Gastrocnemius medialis (tissue), 4 donors: ENCODE measurements at regions not wholly inside any gene's neighbourhood (a gene's known extent, or its start where the extent isn't known, plus 50 kb on each side); places are given as distances from the start of the nearest gene placed in this dataset.

ENCODE experiments used
- ATAC-seq, 2 donors: fragments of 150-250 bp; one replicate each; pipeline ENCODE4 v1.9.1; 2016
- DNase-seq, 2 donors: peaks; one replicate each; pipeline ENCODE4 v3.0.0-alpha.2; 2019
- H3K27ac ChIP-seq, 4 donors: fragments of 200-600 bp; sonication (generic); 1 replicate in 1 of 4; 2 replicates in 3 of 4; pipeline ENCODE4 v1.5.1; 2016 to 2018; ENCODE audit warnings: mild to moderate bottlenecking in 2 of 4, moderate library complexity in 1 of 4
- H3K27me3 ChIP-seq, 3 donors: fragments of 200-600 bp; sonication (generic) in 2 of 3; 1 replicate in 1 of 3; 2 replicates in 2 of 3; pipeline versions ENCODE4 v1.5.1 to v1.6.0; 2016 to 2019; ENCODE audit warnings: mild to moderate bottlenecking in 1 of 3, moderate library complexity in 1 of 3
- H3K36me3 ChIP-seq, 2 donors: fragments of 200-600 bp; sonication (generic) in 1 of 2; one replicate each; pipeline ENCODE4 v1.5.1; 2017 to 2018
- H3K4me1 ChIP-seq, 2 donors: fragments of 200-600 bp; sonication (generic) in 1 of 2; one replicate each; pipeline ENCODE4 v1.5.1; 2016 to 2017; ENCODE audit warnings: mild to moderate bottlenecking in 2 of 2
- H3K4me3 ChIP-seq, 4 donors: fragments of 200-600 bp; sonication (generic) in 3 of 4; 1 replicate in 1 of 4; 2 replicates in 3 of 4; pipeline ENCODE4 v1.5.1; 2016 to 2019; ENCODE audit warnings: mild to moderate bottlenecking in 2 of 4
- H3K9me3 ChIP-seq, 3 donors: fragments of 200-600 bp; sonication (generic) in 2 of 3; 1 replicate in 1 of 3; 2 replicates in 2 of 3; pipeline ENCODE4 v1.5.1; 2016 to 2019
- CTCF ChIP-seq, 5 experiments: fragments of 450-650 bp in 3 of 5; fragments of 200-600 bp in 2 of 5; sonication (generic) in 2 of 5; IDR thresholded peaks in 4 of 5; conservative IDR thresholded peaks in 1 of 5; 1 replicate in 4 of 5; 2 replicates in 1 of 5; pipeline ENCODE4 v1.5.1; 2016 to 2019; ENCODE audit warnings: antibody characterized with exemption in 5 of 5, mild to moderate bottlenecking in 3 of 5, moderate library complexity in 3 of 5
- POLR2A ChIP-seq, 2 donors: fragments of 450-650 bp; IDR thresholded peaks; one replicate each; pipeline ENCODE4 v1.6.1; 2017; ENCODE audit warnings: antibody characterized with exemption in 2 of 2, mild to moderate bottlenecking in 2 of 2, moderate library complexity in 2 of 2
- in situ Hi-C, 4 donors: fragments of 200-750 bp; cut with MboI; loops; one replicate each; pipeline versions ENCODE4 v1.15.0 to v1.8.0; 2017; ENCODE audit warnings: low sequenced_read_pairs in 4 of 4
- intact Hi-C: fragments of 100-400 bp; cut with DNase I; formaldehyde crosslinking; loops from one replicate; pipeline ENCODE4 v1.15.1; 2023; ENCODE audit warnings: low total_unique reads

DNA sequence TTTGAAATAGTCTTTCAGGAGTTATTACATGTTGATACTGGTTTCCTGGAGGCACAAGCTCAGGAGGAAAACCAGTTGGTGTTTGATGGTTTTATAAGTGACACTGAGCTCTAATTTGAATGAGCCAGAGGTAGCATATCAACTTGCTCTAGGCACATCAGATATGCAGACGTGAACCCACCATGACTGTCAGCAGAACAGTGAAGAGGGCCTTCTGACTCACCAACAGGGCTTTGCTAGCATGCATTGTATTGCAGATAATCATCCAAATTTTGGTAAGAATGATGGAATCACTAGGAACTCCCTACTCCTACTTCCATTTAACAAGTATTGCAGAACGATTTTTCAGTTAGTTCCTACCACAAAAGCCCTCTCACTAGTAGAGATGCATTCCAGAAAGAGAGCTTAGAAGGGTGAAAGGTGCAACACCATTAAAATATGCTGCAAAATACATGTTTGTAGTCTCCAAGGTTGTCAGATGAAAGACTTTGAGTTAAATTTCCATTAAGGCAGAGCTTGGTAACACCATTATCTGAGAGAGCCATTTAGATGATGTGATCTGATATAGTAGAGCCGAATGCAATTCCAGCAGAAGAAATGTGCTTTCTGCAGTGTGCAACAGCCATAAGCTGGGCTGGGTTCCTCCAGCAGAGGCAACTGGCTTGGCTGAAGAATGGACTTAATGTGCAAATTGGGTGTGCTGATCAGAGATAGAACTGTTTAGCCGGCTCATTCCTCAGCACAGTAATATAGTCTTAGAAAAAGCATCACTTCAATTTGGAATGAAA, 968.7 kb upstream of the ADGRB3 start:
- in situ Hi-C loops, result no loop called here
- TF ChIP-seq CTCF (IDR thresholded peaks at IDR 0.05 in 4 of 5, conservative IDR thresholded peaks at IDR 0.05 in 1 of 5) (no peak), POLR2A (IDR thresholded peaks at IDR 0.05) (no peak)
- H3K27me3 ChIP-seq, result no peaks in the 10 kb centered on the region
- no peaks in the 10 kb centered on the region for H3K4me1 ChIP-seq
- H3K9me3 ChIP-seq, result no peaks in the 10 kb centered on the region
- intact Hi-C loops, result no loop called here
- DNase-seq (no peak), ATAC-seq (no peak)
- H3K36me3 ChIP-seq, result no peaks in the 10 kb centered on the region
- no peak overlapping the region for H3K27ac ChIP-seq
- no peak overlapping the region for H3K4me3 ChIP-seq

DNA sequence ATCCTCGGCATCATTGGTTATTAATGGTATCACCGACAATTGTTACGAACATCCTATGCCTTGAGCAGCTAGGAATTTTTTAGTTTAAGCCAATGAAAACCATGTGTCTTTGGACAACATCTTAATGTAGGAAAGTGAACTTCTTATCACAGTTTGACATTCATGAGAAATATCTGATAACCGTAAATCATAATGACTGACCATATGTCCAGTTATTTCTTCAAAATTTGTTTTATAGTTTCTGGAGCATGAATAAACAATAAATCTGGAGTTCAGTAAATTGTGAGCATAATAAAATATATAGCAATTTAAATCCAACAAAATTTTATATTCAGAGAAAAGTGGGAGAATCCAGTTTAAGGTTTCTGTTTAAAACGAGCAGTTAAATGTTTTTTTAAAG, 970.1 kb upstream of the ADGRB3 start:
- Histone ChIP-seq H3K36me3 (no peaks in the 10 kb centered on the region), H3K27me3 (no peaks in the 10 kb centered on the region), H3K27ac (no peak overlapping the region), H3K4me3 (no peak overlapping the region), H3K4me1 (no peaks in the 10 kb centered on the region), H3K9me3 (no peaks in the 10 kb centered on the region)
- intact Hi-C loops (no loop called here), in situ Hi-C loops (no loop called here)
- ATAC-seq, result no peak
- TF ChIP-seq CTCF (IDR thresholded peaks at IDR 0.05 in 4 of 5, conservative IDR thresholded peaks at IDR 0.05 in 1 of 5) (no peak), POLR2A (IDR thresholded peaks at IDR 0.05) (no peak)
- DNase-seq, result no peak

- no peak for TF ChIP-seq CTCF (IDR thresholded peaks at IDR 0.05 in 4 of 5, conservative IDR thresholded peaks at IDR 0.05 in 1 of 5)
- no peak for TF ChIP-seq POLR2A (IDR thresholded peaks at IDR 0.05)
- in situ Hi-C loops (no loop called here), intact Hi-C loops (no loop called here)
- H3K27ac ChIP-seq, result no peak overlapping the region
- no peaks in the 10 kb centered on the region for H3K4me1 ChIP-seq
- H3K36me3 ChIP-seq, result no peaks in the 10 kb centered on the region
- H3K4me3 ChIP-seq, result no peak overlapping the region
- H3K27me3 ChIP-seq, result no peaks in the 10 kb centered on the region
- ATAC-seq (no peak), DNase-seq (no peak)
- H3K9me3 ChIP-seq, result no peaks in the 10 kb centered on the region
These were observed 971.8 kb upstream of the ADGRB3 start for GRCh38 chr6:67663105-67663895.

DNA sequence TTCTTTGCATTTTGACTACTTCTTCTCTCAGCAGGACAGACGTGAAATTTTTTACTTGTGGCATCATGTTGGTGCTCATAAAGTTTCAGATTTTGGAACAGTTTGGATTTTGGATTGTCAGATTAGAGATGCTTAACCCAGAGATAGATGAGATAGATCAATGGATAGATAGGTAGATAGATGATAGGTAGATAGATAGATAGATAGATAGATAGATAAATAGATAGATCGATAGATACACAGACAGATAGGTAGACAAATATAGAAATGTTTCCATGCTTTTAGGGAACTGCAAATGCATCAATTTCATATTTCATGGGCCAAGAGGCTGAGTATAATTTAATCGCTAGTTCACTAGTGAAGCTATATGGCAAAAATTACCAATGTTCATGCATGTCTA, 981.5 kb upstream of the ADGRB3 start:
- Histone ChIP-seq H3K27ac (no peak overlapping the region), H3K4me1 (no peaks in the 10 kb centered on the region), H3K36me3 (no peaks in the 10 kb centered on the region), H3K9me3 (no peaks in the 10 kb centered on the region), H3K4me3 (no peak overlapping the region), H3K27me3 (no peaks in the 10 kb centered on the region)
- ATAC-seq, result no peak
- in situ Hi-C loops (no loop called here), intact Hi-C loops (no loop called here)
- no peak for DNase-seq
- no peak for TF ChIP-seq CTCF (IDR thresholded peaks at IDR 0.05 in 4 of 5, conservative IDR thresholded peaks at IDR 0.05 in 1 of 5)
- TF ChIP-seq POLR2A (IDR thresholded peaks at IDR 0.05), result no peak
